Astrocyte (in vitro differentiated cells and primary cell): ENCODE measurements at regions not wholly inside any gene's neighbourhood (a gene's known extent, or its start where the extent isn't known, plus 50 kb on each side); places are given as distances from the start of the nearest gene placed in this dataset.

ENCODE experiments used
- DNase-seq: peaks from one replicate; pipeline ENCODE4 v3.0.0-alpha.2; 2010; ENCODE audit warnings: low read depth
- FAIRE-seq: peaks from 2 replicates; lab custom pipeline; 2011; peaks lifted over from hg19 to GRCh38; lab: Jason Lieb, UNC
- H2AFZ ChIP-seq: 2 replicates; pipeline ENCODE4 v1.6.0; 2012; ENCODE audit warnings: low read depth, low read length, inconsistent platforms
- H3K27ac ChIP-seq: 2 replicates; pipeline ENCODE4 v1.5.1; 2011; ENCODE audit warnings: low read depth, low read length, inconsistent platforms
- H3K27me3 ChIP-seq: 2 replicates; pipeline ENCODE4 v1.6.0; 2011; ENCODE audit warnings: low read length, inconsistent platforms; ENCODE audit not compliant: insufficient read depth
- H3K36me3 ChIP-seq: 2 replicates; pipeline ENCODE4 v1.5.1; 2011; ENCODE audit warnings: low read length, inconsistent platforms; ENCODE audit not compliant: insufficient read depth
- H3K4me1 ChIP-seq: 2 replicates; pipeline ENCODE4 v1.5.1; 2011; ENCODE audit warnings: low read length, inconsistent platforms; ENCODE audit not compliant: insufficient read depth
- H3K4me2 ChIP-seq: 2 replicates; pipeline ENCODE4 v1.6.0; 2012; ENCODE audit warnings: low read length, inconsistent platforms
- H3K4me3 ChIP-seq: 2 replicates; pipeline ENCODE4 v1.5.1; 2011; ENCODE audit warnings: low read depth, mild to moderate bottlenecking, low read length, inconsistent platforms; ENCODE audit not compliant: insufficient read depth
- H3K79me2 ChIP-seq: 2 replicates; pipeline ENCODE4 v1.6.0; 2012; ENCODE audit warnings: mild to moderate bottlenecking, low read length, inconsistent platforms; ENCODE audit not compliant: insufficient read depth
- H3K9ac ChIP-seq: 2 replicates; pipeline ENCODE4 v1.6.0; 2012; ENCODE audit warnings: mild to moderate bottlenecking, low read length, inconsistent platforms
- H3K9me3 ChIP-seq: 2 replicates; pipeline ENCODE4 v1.5.1; 2012; ENCODE audit warnings: low read depth, mild to moderate bottlenecking, low read length, inconsistent platforms; ENCODE audit not compliant: insufficient read depth
- H4K20me1 ChIP-seq: 2 replicates; pipeline ENCODE4 v1.6.0; 2012; ENCODE audit warnings: low read length, inconsistent platforms; ENCODE audit not compliant: insufficient read depth
- H3K27ac Mint-ChIP-seq: one replicate; pipeline ENCODE4 v1.8.0; 2021; ENCODE audit warnings: mild to moderate bottlenecking, mixed read lengths; ENCODE audit not compliant: unreplicated experiment
- H3K27me3 Mint-ChIP-seq: one replicate; pipeline ENCODE4 v1.8.0; 2021; ENCODE audit warnings: low read depth, mixed read lengths; ENCODE audit not compliant: unreplicated experiment
- H3K36me3 Mint-ChIP-seq: one replicate; pipeline ENCODE4 v1.8.0; 2021; ENCODE audit warnings: low read depth, mixed read lengths; ENCODE audit not compliant: unreplicated experiment
- H3K4me1 Mint-ChIP-seq: one replicate; pipeline ENCODE4 v1.8.0; 2021; ENCODE audit warnings: low read depth, mixed read lengths; ENCODE audit not compliant: unreplicated experiment
- H3K4me3 Mint-ChIP-seq: one replicate; pipeline ENCODE4 v1.8.0; 2021; ENCODE audit warnings: mild to moderate bottlenecking, moderate library complexity, mixed read lengths; ENCODE audit not compliant: unreplicated experiment
- H3K9me3 Mint-ChIP-seq: one replicate; pipeline ENCODE4 v1.8.0; 2021; ENCODE audit warnings: mild to moderate bottlenecking, mixed read lengths; ENCODE audit not compliant: unreplicated experiment
- CTCF ChIP-seq: IDR thresholded peaks from 2 replicates; pipeline ENCODE4 v1.5.1; 2011; ENCODE audit warnings: low read depth, mild to moderate bottlenecking, inconsistent platforms, low read length, moderate library complexity; ENCODE audit not compliant: insufficient read depth
- EZH2 ChIP-seq: IDR thresholded peaks from 2 replicates; pipeline ENCODE4 v1.6.1; 2012; ENCODE audit warnings: mild to moderate bottlenecking, low read length, inconsistent platforms; ENCODE audit not compliant: insufficient read depth

GRCh38 chr13:111984349-111984748 is 82.6 kb upstream of the SOX1 start:
- Mint-ChIP-seq H3K27ac (no peak overlapping the region), H3K4me3 (no peak overlapping the region), H3K36me3 (no peaks in the 10 kb centered on the region), H3K9me3 (peaks cover 13% of the 10 kb centered on the region), H3K27me3 (peaks cover 47% of the 10 kb centered on the region), H3K4me1 (no peaks in the 10 kb centered on the region)
- Histone ChIP-seq H2AFZ (no peak overlapping the region), H3K4me2 (no peak overlapping the region), H3K9ac (no peak overlapping the region), H3K27me3 (no peaks in the 10 kb centered on the region), H3K4me1 (no peaks in the 10 kb centered on the region), H3K79me2 (no peaks in the 10 kb centered on the region), H3K9me3 (peaks cover 4% of the 10 kb centered on the region), H3K27ac (no peak overlapping the region), H4K20me1 (no peaks in the 10 kb centered on the region), H3K36me3 (no peaks in the 10 kb centered on the region), H3K4me3 (no peak overlapping the region)
- DNase-seq (no peak), FAIRE-seq (no peak)
- no peak for TF ChIP-seq CTCF
- no peak for TF ChIP-seq EZH2

- TF ChIP-seq EZH2: no peak
- H3K4me3 ChIP-seq: no peak overlapping the region
- H3K9me3 Mint-ChIP-seq: peaks cover 44% of the 10 kb centered on the region
- no peaks in the 10 kb centered on the region for H3K27me3 ChIP-seq
- no peaks in the 10 kb centered on the region for H3K79me2 ChIP-seq
- H3K4me1 ChIP-seq: no peaks in the 10 kb centered on the region
- peaks cover 57% of the 10 kb centered on the region for H3K27me3 Mint-ChIP-seq
- FAIRE-seq (no peak), DNase-seq (no peak)
- H3K36me3 ChIP-seq: no peaks in the 10 kb centered on the region
- H3K9ac ChIP-seq: no peak overlapping the region
- no peak overlapping the region for H3K4me3 Mint-ChIP-seq
- H3K4me1 Mint-ChIP-seq: no peaks in the 10 kb centered on the region
- H4K20me1 ChIP-seq: no peaks in the 10 kb centered on the region
- H2AFZ ChIP-seq: no peak overlapping the region
- no peak overlapping the region for H3K27ac Mint-ChIP-seq
- no peak overlapping the region for H3K27ac ChIP-seq
- H3K9me3 ChIP-seq: peaks cover 6% of the 10 kb centered on the region
- H3K4me2 ChIP-seq: no peak overlapping the region
- peaks cover 2% of the 10 kb centered on the region for H3K36me3 Mint-ChIP-seq
Measured at GRCh38 chr13:111990362-111990761, 76.6 kb upstream of the SOX1 start.

GRCh38 chr13:111992911-111993310 is 74.0 kb upstream of the SOX1 start:
- Mint-ChIP-seq H3K4me1 (no peaks in the 10 kb centered on the region), H3K36me3 (peaks cover 2% of the 10 kb centered on the region), H3K9me3 (peaks cover 49% of the 10 kb centered on the region), H3K4me3 (no peak overlapping the region), H3K27ac (no peak overlapping the region), H3K27me3 (peaks cover 58% of the 10 kb centered on the region)
- Histone ChIP-seq H3K27me3 (no peaks in the 10 kb centered on the region), H3K9ac (no peak overlapping the region), H3K36me3 (no peaks in the 10 kb centered on the region), H3K4me1 (no peaks in the 10 kb centered on the region), H3K79me2 (no peaks in the 10 kb centered on the region), H4K20me1 (no peaks in the 10 kb centered on the region), H3K4me2 (no peak overlapping the region), H3K4me3 (no peak overlapping the region), H3K9me3 (peaks cover 6% of the 10 kb centered on the region), H2AFZ (no peak overlapping the region), H3K27ac (no peak overlapping the region)
- FAIRE-seq (no peak), DNase-seq (no peak)
- TF ChIP-seq CTCF (no peak), EZH2 (no peak)
